H1 (cell line): ENCODE measurements at regions not wholly inside any gene's neighbourhood (a gene's known extent, or its start where the extent isn't known, plus 50 kb on each side); places are given as distances from the start of the nearest gene placed in this dataset.

Experiments used
- CTCF ChIA-PET: fragments of 300-600 bp; sonication (Branson Sonifier 250); formaldehyde crosslinking; loops from one replicate; lab custom pipeline; 2021; ENCODE audit not compliant: partially characterized antibody; lab: Charles Lee
- POLR2A ChIA-PET: fragments of 300-600 bp; sonication (Branson Sonifier 250); formaldehyde crosslinking; loops from one replicate; lab custom pipeline; 2021; ENCODE audit warnings: inconsistent platforms; ENCODE audit not compliant: partially characterized antibody; lab: Charles Lee
- DNase-seq, 2 experiments: peaks; one replicate each; pipeline versions ENCODE4 v3.0.0 to v3.0.0-alpha.2; 2010 to 2022; ENCODE audit warnings: low spot score in 2 of 2, low read depth in 1 of 2, mixed read lengths in 1 of 2
- FAIRE-seq: peaks from 2 replicates; lab custom pipeline; 2011; peaks lifted over from hg19 to GRCh38; lab: Jason Lieb, UNC
- H2AFZ ChIP-seq: 2 replicates; pipeline ENCODE4 v1.8.1; 2012; ENCODE audit warnings: low read length, inconsistent platforms
- H2AK5ac ChIP-seq: 2 replicates; pipeline ENCODE4 v1.6.1; 2013; ENCODE audit warnings: low read depth, low read length
- H2BK120ac ChIP-seq: replicated peaks from 2 replicates; pipeline ENCODE3; 2013; ENCODE audit warnings: low read depth, low read length, inconsistent platforms
- H2BK12ac ChIP-seq: 2 replicates; pipeline ENCODE4 v1.6.1; 2013; ENCODE audit warnings: low read depth, low read length
- H2BK15ac ChIP-seq: 2 replicates; pipeline ENCODE4 v1.6.1; 2013; ENCODE audit warnings: low read length
- H2BK20ac ChIP-seq: 2 replicates; pipeline ENCODE4 v1.6.1; 2013; ENCODE audit warnings: low read length
- H2BK5ac ChIP-seq: 2 replicates; pipeline ENCODE4 v1.6.1; 2013; ENCODE audit warnings: low read depth, low read length
- H3K14ac ChIP-seq: 2 replicates; pipeline ENCODE4 v1.6.1; 2013; ENCODE audit warnings: inconsistent platforms; ENCODE audit not compliant: insufficient read length
- H3K18ac ChIP-seq: 2 replicates; pipeline ENCODE4 v1.6.1; 2013; ENCODE audit warnings: low read length; ENCODE audit errors: extremely low read depth
- H3K23ac ChIP-seq: 2 replicates; pipeline ENCODE4 v1.6.1; 2013; ENCODE audit warnings: inconsistent platforms; ENCODE audit not compliant: insufficient read length
- H3K23me2 ChIP-seq: 2 replicates; pipeline ENCODE4 v1.6.1; 2013; ENCODE audit warnings: low read depth, low read length
- H3K27ac ChIP-seq: 2 replicates; pipeline ENCODE4 v1.6.1; 2011; ENCODE audit warnings: low read depth, low read length, inconsistent platforms
- H3K27me3 ChIP-seq, 4 experiments: replicated peaks in 1 of 4; 1 replicate in 1 of 4; 2 replicates in 3 of 4; pipeline versions ENCODE4 v1.6.1 to v1.8.1; 2011 to 2013; ENCODE audit warnings: low read length in 3 of 4, mild to moderate bottlenecking in 3 of 4, inconsistent platforms in 2 of 4, mixed read lengths in 2 of 4, moderate library complexity in 1 of 4; ENCODE audit not compliant: control insufficient read depth in 3 of 4, insufficient read depth in 3 of 4; ENCODE audit errors: extremely low read depth in 1 of 4
- H3K36me3 ChIP-seq, 4 experiments: 2 replicates each; pipeline versions ENCODE4 v1.6.1 to v1.8.1; 2011 to 2013; ENCODE audit warnings: mild to moderate bottlenecking in 4 of 4, low read length in 3 of 4, moderate library complexity in 2 of 4, control low read depth in 1 of 4, inconsistent platforms in 1 of 4; ENCODE audit not compliant: insufficient read depth in 4 of 4, control insufficient read depth in 2 of 4
- H3K4ac ChIP-seq: replicated peaks from 2 replicates; pipeline ENCODE3; 2013; ENCODE audit warnings: low read length, low read depth, mixed read lengths, inconsistent platforms; ENCODE audit not compliant: insufficient read length
- H3K4me1 ChIP-seq, 4 experiments: replicated peaks in 1 of 4; 1 replicate in 1 of 4; 2 replicates in 3 of 4; pipeline versions ENCODE4 v1.6.1 to v1.8.1; 2011 to 2013; ENCODE audit warnings: low read length in 3 of 4, inconsistent platforms in 2 of 4, mixed read lengths in 1 of 4; ENCODE audit not compliant: insufficient read depth in 4 of 4, control insufficient read depth in 3 of 4
- H3K4me2 ChIP-seq, 2 experiments: 2 replicates each; pipeline versions ENCODE4 v1.6.1 to v1.8.1; 2011 to 2013; ENCODE audit warnings: low read depth in 2 of 2, low read length in 2 of 2, control low read depth in 1 of 2, inconsistent platforms in 1 of 2, mild to moderate bottlenecking in 1 of 2; ENCODE audit not compliant: insufficient read depth in 1 of 2
- H3K4me3 ChIP-seq, 4 experiments: fragments of 200-600, 300-600 bp in 1 of 4; sonication (generic), shearing (Covaris generic), sonication (Bioruptor Twin) in 1 of 4; 2 replicates each; pipeline versions ENCODE4 v1.5.1 to v1.8.1; 2011 to 2016; ENCODE audit warnings: low read length in 4 of 4, low read depth in 3 of 4, control low read depth in 2 of 4, inconsistent platforms in 2 of 4, mild to moderate bottlenecking in 2 of 4, mixed read lengths in 1 of 4, moderate library complexity in 1 of 4; ENCODE audit not compliant: insufficient read depth in 2 of 4; ENCODE audit errors: extremely low read depth in 1 of 4
- H3K56ac ChIP-seq: replicated peaks from 2 replicates; pipeline ENCODE3; 2013; ENCODE audit warnings: low read depth, mild to moderate bottlenecking, mixed read lengths, low read length, inconsistent platforms; ENCODE audit not compliant: insufficient read length
- H3K79me1 ChIP-seq: 2 replicates; pipeline ENCODE4 v1.6.1; 2013; ENCODE audit warnings: low read depth, low read length, control low read depth
- H3K79me2 ChIP-seq, 2 experiments: 2 replicates each; pipeline versions ENCODE4 v1.6.1 to v1.8.1; 2012 to 2013; ENCODE audit warnings: low read length in 2 of 2, mild to moderate bottlenecking in 2 of 2, inconsistent platforms in 1 of 2; ENCODE audit not compliant: insufficient read depth in 2 of 2, control insufficient read depth in 1 of 2
- H3K9ac ChIP-seq, 4 experiments: replicated peaks in 1 of 4; 1 replicate in 1 of 4; 2 replicates in 3 of 4; pipeline versions ENCODE4 v1.6.1 to v1.8.1; 2011 to 2013; ENCODE audit warnings: low read depth in 3 of 4, low read length in 3 of 4, control low read depth in 2 of 4, mild to moderate bottlenecking in 2 of 4, moderate library complexity in 2 of 4, inconsistent platforms in 1 of 4; ENCODE audit errors: extremely low read depth in 1 of 4
- H3K9me3 ChIP-seq, 2 experiments: 2 replicates each; pipeline versions ENCODE4 v1.6.1 to v1.8.1; 2012 to 2013; ENCODE audit warnings: mild to moderate bottlenecking in 2 of 2, moderate library complexity in 2 of 2, control low read depth in 1 of 2, inconsistent platforms in 1 of 2, low read depth in 1 of 2, low read length in 1 of 2, mixed read lengths in 1 of 2; ENCODE audit not compliant: insufficient read depth in 2 of 2
- H4K20me1 ChIP-seq, 2 experiments: replicated peaks in 1 of 2; 2 replicates each; pipeline versions ENCODE3 to v1.8.1; 2011 to 2013; ENCODE audit warnings: inconsistent platforms in 2 of 2, low read length in 2 of 2, mild to moderate bottlenecking in 1 of 2; ENCODE audit not compliant: insufficient read depth in 2 of 2, control insufficient read depth in 1 of 2
- H4K5ac ChIP-seq: 2 replicates; pipeline ENCODE4 v1.6.1; 2013; ENCODE audit warnings: low read length, low read depth, mixed read lengths, inconsistent platforms; ENCODE audit not compliant: insufficient read length
- H4K8ac ChIP-seq: 2 replicates; pipeline ENCODE4 v1.8.0; 2013; ENCODE audit warnings: mild to moderate bottlenecking, moderate library complexity, low read length, inconsistent platforms; ENCODE audit not compliant: insufficient read depth; ENCODE audit errors: extremely low read depth
- H4K91ac ChIP-seq: replicated peaks from 2 replicates; pipeline ENCODE3; 2013; ENCODE audit warnings: low read length, mixed read lengths, inconsistent platforms; ENCODE audit not compliant: insufficient read length
- SRF ChIP-seq: IDR thresholded peaks from 2 replicates; pipeline ENCODE4 v1.6.1; 2011; ENCODE audit warnings: mild to moderate bottlenecking, low read depth, low read length, moderate library complexity
- USF2 ChIP-seq: IDR thresholded peaks from 2 replicates; pipeline ENCODE4 v1.6.1; 2011; ENCODE audit warnings: low read length, improper control_type of control experiment
- WGBS, 2 experiments: shearing (Covaris generic) in 1 of 2; methylation state at CpG; one replicate each; pipeline versions ENCODE4 v1.1.6 to v1.1.7; 2013 to 2015; ENCODE audit warnings: low lambda C conversion rate in 2 of 2, mixed read lengths in 2 of 2, inconsistent platforms in 1 of 2, low coverage in 1 of 2, missing lambda C conversion rate in 1 of 2; ENCODE audit not compliant: insufficient replicate concordance in 2 of 2, insufficient coverage in 1 of 2, insufficient read length in 1 of 2; ENCODE audit errors: extremely low coverage in 1 of 2, missing lambda C conversion rate in 1 of 2; 5-methylcytosine and 5-hydroxymethylcytosine counted together

DNA sequence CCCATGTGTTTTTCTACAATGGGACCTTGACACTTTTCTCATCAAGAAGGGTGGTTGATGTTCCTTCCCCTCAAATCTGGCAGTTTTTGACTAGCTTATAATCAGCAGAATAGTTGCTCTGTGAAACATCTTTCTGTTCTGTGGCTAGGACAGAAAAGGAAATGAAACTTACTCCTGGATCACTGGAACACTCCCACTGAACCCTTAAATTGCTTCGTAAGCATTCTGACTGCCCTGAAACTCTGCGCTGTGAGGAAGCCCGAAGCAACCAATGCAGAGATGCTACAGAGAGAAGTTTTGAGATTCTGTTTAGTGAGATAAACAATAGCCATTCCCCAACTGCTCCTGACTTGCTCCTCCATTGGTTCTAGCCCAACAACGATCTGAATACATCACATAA lies 602.2 kb downstream of the CENPC start:
- Histone ChIP-seq H3K4ac (no peak overlapping the region), H3K4me3 (no peak overlapping the region), H2BK20ac (no peak overlapping the region), H2BK12ac (no peak overlapping the region), H2BK120ac (no peak overlapping the region), H3K23me2 (no peaks in the 10 kb centered on the region), H3K27ac (no peak overlapping the region), H3K27me3 (no peaks in the 10 kb centered on the region), H3K18ac (no peak overlapping the region), H3K4me2 (no peak overlapping the region), H4K8ac (no peak overlapping the region), H3K4me1 (no peaks in the 10 kb centered on the region), H3K79me2 (no peaks in the 10 kb centered on the region), H4K91ac (no peak overlapping the region), H3K9me3 (no peaks in the 10 kb centered on the region; a peak in 1 of 4 replicates), H3K36me3 (no peaks in the 10 kb centered on the region), H2BK5ac (no peak overlapping the region), H3K23ac (no peak overlapping the region), H3K56ac (no peak overlapping the region), H2AFZ (peak overlapping the region; percentile 66; the same call in 1 of the 2 replicates), H3K79me1 (no peaks in the 10 kb centered on the region), H2BK15ac (no peak overlapping the region), H3K14ac (no peak overlapping the region), H4K5ac (no peak overlapping the region), H2AK5ac (no peak overlapping the region), H4K20me1 (no peaks in the 10 kb centered on the region), H3K9ac (no peak overlapping the region)
- FAIRE-seq = no peak
- DNase-seq = no peak
- ChIA-PET CTCF (no interaction called here), POLR2A (no interaction called here)
- WGBS, 2 experiments = 89% methylated on average over 4 of the region's 4 CpGs; no CpG with 5 or more reads in 1 of the 2 experiments
- TF ChIP-seq USF2 (no peak), SRF (no peak)
